ENCODE measurements at regions not wholly inside any gene's neighbourhood (a gene's known extent, or its start where the extent isn't known, plus 50 kb on each side); places are given as distances from the start of the nearest gene placed in this dataset.
"Not testable (repeated sequence)": the region's sequence is repeated elsewhere in the genome, so short reads cannot be mapped to it uniquely, and the experiment has no call there.

DNA sequence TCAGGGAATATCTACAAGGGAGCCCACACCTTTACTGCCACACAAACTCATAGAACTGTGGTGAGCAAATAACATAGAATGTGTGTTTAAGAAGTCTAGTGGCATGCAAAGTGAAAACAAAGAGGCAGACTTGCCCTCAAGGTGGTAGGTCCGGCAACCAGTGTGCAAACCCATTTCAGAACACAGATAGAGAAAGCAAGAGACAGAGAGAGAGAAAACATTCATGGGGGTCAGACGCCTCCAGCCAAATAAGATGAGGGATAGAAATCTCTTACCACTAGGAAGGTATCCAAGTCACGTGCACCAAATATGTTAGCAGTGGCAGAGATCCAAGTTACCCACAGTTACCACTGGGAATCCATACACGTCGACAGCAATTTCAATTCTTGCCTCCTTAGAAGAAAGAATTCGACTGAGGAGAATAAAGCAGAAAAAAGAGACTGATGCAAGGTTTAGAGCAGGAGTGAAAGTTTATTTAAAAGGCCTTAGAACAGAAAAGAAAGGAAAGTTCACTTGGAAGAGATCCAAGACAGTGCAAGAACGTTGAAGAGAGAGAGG lies 252.8 kb downstream of the NAP1L3 start:
- DNase-seq (ENCODE audit: low spot score): no peak
- CTCF ChIA-PET: no interaction called here

GRCh38 chrX:93420090-93420489 lies 253.3 kb downstream of the NAP1L3 start:
- POLR2A ChIA-PET (ENCODE audit: low non-redundant PET): no interaction called here
- TF ChIP-seq CTCF (conservative IDR thresholded peaks at IDR 0.05; ENCODE audit: low read depth): no peak
- CTCF ChIA-PET: no interaction called here
- no peak overlapping the region for H3K27ac ChIP-seq
- no peak for DNase-seq (ENCODE audit: low spot score)

More for the DNA sequence above, 252.8 kb downstream of the NAP1L3 start:
- TF ChIP-seq CTCF (conservative IDR thresholded peaks at IDR 0.05; ENCODE audit: low read depth): no peak
- no peak overlapping the region for H3K27ac ChIP-seq
- POLR2A ChIA-PET (ENCODE audit: low non-redundant PET): no interaction called here

DNA sequence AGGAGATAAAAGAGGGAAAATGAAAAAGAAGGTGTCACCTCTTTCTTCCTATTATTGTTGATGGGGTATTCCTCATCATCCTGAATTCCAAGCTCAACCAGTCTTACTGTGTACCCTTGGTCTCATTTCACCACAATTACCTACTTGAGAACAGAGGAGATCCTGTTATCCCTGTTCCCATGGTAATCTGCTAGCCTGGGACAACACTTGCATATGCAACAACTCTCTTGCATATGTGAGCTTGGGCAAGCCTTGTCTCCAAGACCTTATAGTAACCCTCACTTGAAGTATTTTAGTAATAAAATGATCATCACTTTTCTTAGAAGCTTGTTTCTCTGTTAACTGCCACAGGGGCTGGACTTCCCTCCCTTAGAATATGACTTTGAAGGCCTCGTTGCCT lies 253.7 kb downstream of the NAP1L3 start:
- DNase-seq (ENCODE audit: low spot score): no peak
- ChIA-PET POLR2A (ENCODE audit: low non-redundant PET) (no interaction called here), CTCF (no interaction called here)
- H3K27ac ChIP-seq: no peak overlapping the region
- TF ChIP-seq CTCF (conservative IDR thresholded peaks at IDR 0.05; ENCODE audit: low read depth): no peak

GRCh38 chrX:93404121-93404520 lies 269.3 kb downstream of the NAP1L3 start:
- DNase-seq (ENCODE audit: low spot score): no peak
- H3K27ac ChIP-seq: no peak overlapping the region
- ChIA-PET POLR2A (ENCODE audit: low non-redundant PET) (no interaction called here), CTCF (no interaction called here)
- no peak for TF ChIP-seq CTCF (conservative IDR thresholded peaks at IDR 0.05; ENCODE audit: low read depth)

- TF ChIP-seq CTCF (conservative IDR thresholded peaks at IDR 0.05; ENCODE audit: low read depth): no peak
- ChIA-PET CTCF (no interaction called here), POLR2A (ENCODE audit: low non-redundant PET) (no interaction called here)
- no peak overlapping the region for H3K27ac ChIP-seq
- no peak for DNase-seq (ENCODE audit: low spot score)
Observed at GRCh38 chrX:93354651-93355050, 318.7 kb downstream of the NAP1L3 start.

GRCh38 chrX:93346309-93346708 lies 327.1 kb downstream of the NAP1L3 start:
- no peak for DNase-seq (ENCODE audit: low spot score)
- TF ChIP-seq CTCF (conservative IDR thresholded peaks at IDR 0.05; ENCODE audit: low read depth): no peak
- ChIA-PET CTCF (interaction anchor here (0.6 kb wide), 1 partner anchor 77 kb away, joined by 4 read pairs; no protein-coding TSS in a partner anchor), POLR2A (ENCODE audit: low non-redundant PET) (no interaction called here)
- H3K27ac ChIP-seq: no peak overlapping the region

DNA sequence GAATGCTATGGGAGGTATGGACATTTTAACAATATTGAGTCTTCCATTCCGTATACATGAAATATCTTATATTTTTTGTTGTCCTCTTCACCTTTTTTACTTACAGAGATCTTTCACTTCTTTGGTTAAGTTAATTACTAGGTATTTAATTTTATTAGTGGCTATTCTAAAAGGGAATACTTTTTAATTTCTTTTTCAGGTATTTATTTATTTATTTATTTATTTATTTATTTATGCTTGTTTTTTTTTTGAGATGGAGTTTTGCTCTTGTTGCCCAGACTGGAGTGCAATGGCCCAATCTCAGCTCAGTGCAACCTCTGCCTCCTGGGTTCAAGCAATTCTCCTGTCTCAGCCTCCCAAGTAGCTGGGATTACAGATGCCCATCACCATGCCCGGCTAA lies 329.1 kb downstream of the NAP1L3 start:
- CTCF ChIA-PET; DNase-seq (ENCODE audit: low spot score); H3K27ac ChIP-seq; POLR2A ChIA-PET (ENCODE audit: low non-redundant PET): not testable (repeated sequence)
